Epidermal melanocyte (primary cell): ENCODE measurements at regions not wholly inside any gene's neighbourhood (a gene's known extent, or its start where the extent isn't known, plus 50 kb on each side); places are given as distances from the start of the nearest gene placed in this dataset.

ENCODE experiments used
- DNase-seq: peaks from one replicate; pipeline ENCODE4 v3.0.0; 2011; ENCODE audit warnings: low spot score; ENCODE audit not compliant: insufficient read length

GRCh38 chr6:134719286-134719685, 230.6 kb downstream of the ALDH8A1 start:
- no peak for DNase-seq

GRCh38 chr6:134714679-134715078, 235.2 kb downstream of the ALDH8A1 start:
- no peak for DNase-seq

GRCh38 chr6:134714113-134714512, 235.8 kb downstream of the ALDH8A1 start:
- DNase-seq: no peak

- no peak for DNase-seq
Observed at GRCh38 chr6:134712311-134712710, 237.6 kb downstream of the ALDH8A1 start.

GRCh38 chr6:134708079-134708478, 241.8 kb downstream of the ALDH8A1 start:
- DNase-seq: no peak

- DNase-seq: no peak
Observed at GRCh38 chr6:134707342-134708031, 242.4 kb downstream of the ALDH8A1 start.

- no peak for DNase-seq
Observed at GRCh38 chr6:134706806-134707205, 243.1 kb downstream of the ALDH8A1 start.

GRCh38 chr6:134706153-134706552, 243.7 kb downstream of the ALDH8A1 start:
- no peak for DNase-seq

- DNase-seq: no peak
Observed at GRCh38 chr6:134703206-134703605, 246.7 kb downstream of the ALDH8A1 start.

- no peak for DNase-seq
Observed at GRCh38 chr6:134702279-134702678, 247.6 kb downstream of the ALDH8A1 start.

- DNase-seq: no peak
Observed at GRCh38 chr6:134701301-134701700, 248.6 kb downstream of the ALDH8A1 start.

GRCh38 chr6:134698228-134698627, 251.7 kb downstream of the ALDH8A1 start:
- no peak for DNase-seq

GRCh38 chr6:134692008-134692407, 257.9 kb downstream of the ALDH8A1 start:
- no peak for DNase-seq

GRCh38 chr6:134691180-134691579, 258.7 kb downstream of the ALDH8A1 start:
- no peak for DNase-seq

- DNase-seq: no peak
Observed at GRCh38 chr6:134690048-134690447, 259.9 kb downstream of the ALDH8A1 start.

- DNase-seq: no peak
Observed at GRCh38 chr6:134689641-134690040, 260.3 kb downstream of the ALDH8A1 start.

GRCh38 chr6:134689177-134689576, 260.7 kb downstream of the ALDH8A1 start:
- DNase-seq: no peak

GRCh38 chr6:134686071-134686470, 263.8 kb downstream of the ALDH8A1 start:
- DNase-seq: no peak

- no peak for DNase-seq
Observed at GRCh38 chr6:134684423-134684795, 265.5 kb downstream of the ALDH8A1 start.

GRCh38 chr6:134683783-134684422, 266.0 kb downstream of the ALDH8A1 start:
- no peak for DNase-seq

GRCh38 chr6:134680433-134680832, 269.5 kb downstream of the ALDH8A1 start:
- DNase-seq: no peak

- DNase-seq: no peak
Observed at GRCh38 chr6:134680021-134680420, 269.9 kb downstream of the ALDH8A1 start.

- no peak for DNase-seq
Observed at GRCh38 chr6:134678436-134678889, 271.4 kb downstream of the ALDH8A1 start.
